HG03066 (cell line): ENCODE measurements at regions not wholly inside any gene's neighbourhood (a gene's known extent, or its start where the extent isn't known, plus 50 kb on each side); places are given as distances from the start of the nearest gene placed in this dataset.

ENCODE experiments used
- ATAC-seq: cut with Tn5 transposase; IDR thresholded peaks from one replicate; pipeline ENCODE4 v1.9.1; 2021; ENCODE audit warnings: low read depth; ENCODE audit not compliant: unreplicated experiment

- no peak for ATAC-seq
Observed at GRCh38 chr12:90899456-90900182, 55.4 kb downstream of the CCER1 start.

- no peak for ATAC-seq
Observed at GRCh38 chr12:90897986-90898385, 57.0 kb downstream of the CCER1 start.

GRCh38 chr12:90897316-90897715, 57.7 kb downstream of the CCER1 start:
- ATAC-seq = no peak

- ATAC-seq = no peak
Observed at GRCh38 chr12:90896821-90897220, 58.2 kb downstream of the CCER1 start.

- ATAC-seq = no peak
Observed at GRCh38 chr12:90896164-90896563, 58.8 kb downstream of the CCER1 start.

GRCh38 chr12:90888316-90888715, 66.7 kb downstream of the CCER1 start:
- ATAC-seq = no peak

GRCh38 chr12:90883456-90883855, 71.5 kb downstream of the CCER1 start:
- no peak for ATAC-seq

GRCh38 chr12:90871726-90872096, 83.3 kb downstream of the CCER1 start:
- no peak for ATAC-seq

- ATAC-seq = no peak
Observed at GRCh38 chr12:90870971-90871725, 83.8 kb downstream of the CCER1 start.

GRCh38 chr12:90868626-90869025, 86.3 kb downstream of the CCER1 start:
- no peak for ATAC-seq

GRCh38 chr12:90859591-90859990, 95.4 kb downstream of the CCER1 start:
- no peak for ATAC-seq

GRCh38 chr12:90858252-90858651, 96.7 kb downstream of the CCER1 start:
- ATAC-seq = no peak

GRCh38 chr12:90855534-90855933, 99.4 kb downstream of the CCER1 start:
- no peak for ATAC-seq

GRCh38 chr12:90854136-90854689, 100.8 kb downstream of the CCER1 start:
- no peak for ATAC-seq

GRCh38 chr12:90851800-90852718, 102.9 kb downstream of the CCER1 start:
- no peak for ATAC-seq

GRCh38 chr12:90842477-90842876, 112.5 kb downstream of the CCER1 start:
- ATAC-seq = no peak

GRCh38 chr12:90841336-90841735, 113.6 kb downstream of the CCER1 start:
- no peak for ATAC-seq

- ATAC-seq = no peak
Observed at GRCh38 chr12:90839346-90839745, 115.6 kb downstream of the CCER1 start.

GRCh38 chr12:90836689-90837088, 118.3 kb downstream of the CCER1 start:
- no peak for ATAC-seq

- ATAC-seq = no peak
Observed at GRCh38 chr12:90833228-90833627, 121.7 kb downstream of the CCER1 start.

GRCh38 chr12:90832427-90832826, 122.5 kb downstream of the CCER1 start:
- no peak for ATAC-seq
